ENCODE measurements at regions not wholly inside any gene's neighbourhood (a gene's known extent, or its start where the extent isn't known, plus 50 kb on each side); places are given as distances from the start of the nearest gene placed in this dataset.

GRCh38 chr17:14901376-14901775, 363.8 kb downstream of the PMP22 start:
- DNase-seq (ENCODE audit: low spot score) = no peak

- no peak for DNase-seq (ENCODE audit: low spot score)
These were observed 378.9 kb downstream of the PMP22 start for GRCh38 chr17:14886200-14886739.

- DNase-seq (ENCODE audit: low spot score) = no peak
These were observed 383.0 kb downstream of the PMP22 start for GRCh38 chr17:14882131-14882530.

- no peak for DNase-seq (ENCODE audit: low spot score)
These were observed 389.3 kb downstream of the PMP22 start for GRCh38 chr17:14875557-14876412.

- DNase-seq (ENCODE audit: low spot score) = no peak
These were observed 391.1 kb downstream of the PMP22 start for GRCh38 chr17:14873996-14874395.

GRCh38 chr17:14873540-14873939, 391.6 kb downstream of the PMP22 start:
- no peak for DNase-seq (ENCODE audit: low spot score)

- no peak for DNase-seq (ENCODE audit: low spot score)
These were observed 393.2 kb downstream of the PMP22 start for GRCh38 chr17:14871921-14872320.

GRCh38 chr17:14866266-14866665, 398.9 kb downstream of the PMP22 start:
- DNase-seq (ENCODE audit: low spot score) = no peak

GRCh38 chr17:14864127-14864526, 401.0 kb downstream of the PMP22 start:
- DNase-seq (ENCODE audit: low spot score) = no peak

GRCh38 chr17:14859542-14859941, 405.6 kb downstream of the PMP22 start:
- DNase-seq (ENCODE audit: low spot score) = no peak

GRCh38 chr17:14856176-14856575, 408.9 kb downstream of the PMP22 start:
- no peak for DNase-seq (ENCODE audit: low spot score)

- no peak for DNase-seq (ENCODE audit: low spot score)
These were observed 410.4 kb downstream of the PMP22 start for GRCh38 chr17:14854691-14855090.

GRCh38 chr17:14845591-14846281, 419.4 kb downstream of the PMP22 start:
- DNase-seq (ENCODE audit: low spot score) = no peak

- no peak for DNase-seq (ENCODE audit: low spot score)
These were observed 421.9 kb downstream of the PMP22 start for GRCh38 chr17:14843086-14843795.

GRCh38 chr17:14840616-14841231, 424.4 kb downstream of the PMP22 start:
- DNase-seq (ENCODE audit: low spot score) = no peak

- no peak for DNase-seq (ENCODE audit: low spot score)
These were observed 426.6 kb downstream of the PMP22 start for GRCh38 chr17:14838567-14838966.

GRCh38 chr17:14833201-14833785, 431.8 kb downstream of the PMP22 start:
- no peak for DNase-seq (ENCODE audit: low spot score)

- DNase-seq (ENCODE audit: low spot score) = no peak
These were observed 433.6 kb downstream of the PMP22 start for GRCh38 chr17:14831491-14831890.

GRCh38 chr17:14827396-14827919, 437.7 kb downstream of the PMP22 start:
- DNase-seq (ENCODE audit: low spot score) = no peak

- no peak for DNase-seq (ENCODE audit: low spot score)
These were observed 438.8 kb downstream of the PMP22 start for GRCh38 chr17:14826358-14826757.

GRCh38 chr17:14818469-14818868, 446.7 kb downstream of the PMP22 start:
- DNase-seq (ENCODE audit: low spot score) = no peak
